Astrocyte (in vitro differentiated cells and primary cell): ENCODE measurements at regions not wholly inside any gene's neighbourhood (a gene's known extent, or its start where the extent isn't known, plus 50 kb on each side); places are given as distances from the start of the nearest gene placed in this dataset.

Source experiments
- DNase-seq: peaks from one replicate; pipeline ENCODE4 v3.0.0-alpha.2; 2010; ENCODE audit warnings: low read depth
- FAIRE-seq: peaks from 2 replicates; lab custom pipeline; 2011; peaks lifted over from hg19 to GRCh38; lab: Jason Lieb, UNC
- H2AFZ ChIP-seq: 2 replicates; pipeline ENCODE4 v1.6.0; 2012; ENCODE audit warnings: low read depth, low read length, inconsistent platforms
- H3K27ac ChIP-seq: 2 replicates; pipeline ENCODE4 v1.5.1; 2011; ENCODE audit warnings: low read depth, low read length, inconsistent platforms
- H3K27me3 ChIP-seq: 2 replicates; pipeline ENCODE4 v1.6.0; 2011; ENCODE audit warnings: low read length, inconsistent platforms; ENCODE audit not compliant: insufficient read depth
- H3K36me3 ChIP-seq: 2 replicates; pipeline ENCODE4 v1.5.1; 2011; ENCODE audit warnings: low read length, inconsistent platforms; ENCODE audit not compliant: insufficient read depth
- H3K4me1 ChIP-seq: 2 replicates; pipeline ENCODE4 v1.5.1; 2011; ENCODE audit warnings: low read length, inconsistent platforms; ENCODE audit not compliant: insufficient read depth
- H3K4me2 ChIP-seq: 2 replicates; pipeline ENCODE4 v1.6.0; 2012; ENCODE audit warnings: low read length, inconsistent platforms
- H3K4me3 ChIP-seq: 2 replicates; pipeline ENCODE4 v1.5.1; 2011; ENCODE audit warnings: low read depth, mild to moderate bottlenecking, low read length, inconsistent platforms; ENCODE audit not compliant: insufficient read depth
- H3K79me2 ChIP-seq: 2 replicates; pipeline ENCODE4 v1.6.0; 2012; ENCODE audit warnings: mild to moderate bottlenecking, low read length, inconsistent platforms; ENCODE audit not compliant: insufficient read depth
- H3K9ac ChIP-seq: 2 replicates; pipeline ENCODE4 v1.6.0; 2012; ENCODE audit warnings: mild to moderate bottlenecking, low read length, inconsistent platforms
- H3K9me3 ChIP-seq: 2 replicates; pipeline ENCODE4 v1.5.1; 2012; ENCODE audit warnings: low read depth, mild to moderate bottlenecking, low read length, inconsistent platforms; ENCODE audit not compliant: insufficient read depth
- H4K20me1 ChIP-seq: 2 replicates; pipeline ENCODE4 v1.6.0; 2012; ENCODE audit warnings: low read length, inconsistent platforms; ENCODE audit not compliant: insufficient read depth
- H3K27ac Mint-ChIP-seq: one replicate; pipeline ENCODE4 v1.8.0; 2021; ENCODE audit warnings: mild to moderate bottlenecking, mixed read lengths; ENCODE audit not compliant: unreplicated experiment
- H3K27me3 Mint-ChIP-seq: one replicate; pipeline ENCODE4 v1.8.0; 2021; ENCODE audit warnings: low read depth, mixed read lengths; ENCODE audit not compliant: unreplicated experiment
- H3K36me3 Mint-ChIP-seq: one replicate; pipeline ENCODE4 v1.8.0; 2021; ENCODE audit warnings: low read depth, mixed read lengths; ENCODE audit not compliant: unreplicated experiment
- H3K4me1 Mint-ChIP-seq: one replicate; pipeline ENCODE4 v1.8.0; 2021; ENCODE audit warnings: low read depth, mixed read lengths; ENCODE audit not compliant: unreplicated experiment
- H3K4me3 Mint-ChIP-seq: one replicate; pipeline ENCODE4 v1.8.0; 2021; ENCODE audit warnings: mild to moderate bottlenecking, moderate library complexity, mixed read lengths; ENCODE audit not compliant: unreplicated experiment
- H3K9me3 Mint-ChIP-seq: one replicate; pipeline ENCODE4 v1.8.0; 2021; ENCODE audit warnings: mild to moderate bottlenecking, mixed read lengths; ENCODE audit not compliant: unreplicated experiment
- CTCF ChIP-seq: IDR thresholded peaks from 2 replicates; pipeline ENCODE4 v1.5.1; 2011; ENCODE audit warnings: low read depth, mild to moderate bottlenecking, inconsistent platforms, low read length, moderate library complexity; ENCODE audit not compliant: insufficient read depth
- EZH2 ChIP-seq: IDR thresholded peaks from 2 replicates; pipeline ENCODE4 v1.6.1; 2012; ENCODE audit warnings: mild to moderate bottlenecking, low read length, inconsistent platforms; ENCODE audit not compliant: insufficient read depth

GRCh38 chr4:184902550-184902949, 76.8 kb upstream of the ACSL1 start:
- no peak overlapping the region for H2AFZ ChIP-seq
- H3K4me3 ChIP-seq = no peak overlapping the region
- Mint-ChIP-seq H3K9me3 (peaks cover 9% of the 10 kb centered on the region), H3K4me3 (no peak overlapping the region), H3K36me3 (no peaks in the 10 kb centered on the region), H3K27ac (no peak overlapping the region), H3K27me3 (peaks cover 39% of the 10 kb centered on the region), H3K4me1 (peaks cover 7% of the 10 kb centered on the region)
- H3K79me2 ChIP-seq = no peaks in the 10 kb centered on the region
- no peaks in the 10 kb centered on the region for H3K9me3 ChIP-seq
- DNase-seq = no peak
- TF ChIP-seq CTCF = no peak
- H3K27ac ChIP-seq = no peak overlapping the region
- H3K27me3 ChIP-seq = no peaks in the 10 kb centered on the region
- H3K4me1 ChIP-seq = no peaks in the 10 kb centered on the region
- H3K36me3 ChIP-seq = no peaks in the 10 kb centered on the region
- no peak for FAIRE-seq
- no peak overlapping the region for H3K9ac ChIP-seq
- no peaks in the 10 kb centered on the region for H4K20me1 ChIP-seq
- no peak overlapping the region for H3K4me2 ChIP-seq

GRCh38 chr4:184906480-184907097, 80.8 kb upstream of the ACSL1 start:
- H3K36me3 Mint-ChIP-seq = peaks cover 3% of the 10 kb centered on the region
- DNase-seq = no peak
- no peak overlapping the region for H3K27ac Mint-ChIP-seq
- H3K4me1 ChIP-seq = no peaks in the 10 kb centered on the region
- no peaks in the 10 kb centered on the region for H3K27me3 ChIP-seq
- H3K36me3 ChIP-seq = no peaks in the 10 kb centered on the region
- peaks cover 32% of the 10 kb centered on the region for H3K9me3 Mint-ChIP-seq
- H3K4me3 ChIP-seq = no peak overlapping the region
- no peak overlapping the region for H2AFZ ChIP-seq
- no peaks in the 10 kb centered on the region for H3K4me1 Mint-ChIP-seq
- peaks cover under 1% of the 10 kb centered on the region for H3K9me3 ChIP-seq
- FAIRE-seq = no peak
- H3K79me2 ChIP-seq = no peaks in the 10 kb centered on the region
- no peak overlapping the region for H3K4me3 Mint-ChIP-seq
- peaks cover 33% of the 10 kb centered on the region for H3K27me3 Mint-ChIP-seq
- no peaks in the 10 kb centered on the region for H4K20me1 ChIP-seq
- no peak overlapping the region for H3K9ac ChIP-seq
- no peak overlapping the region for H3K27ac ChIP-seq
- no peak overlapping the region for H3K4me2 ChIP-seq
- TF ChIP-seq EZH2 (no peak), CTCF (no peak)

GRCh38 chr4:184907216-184907615, 81.4 kb upstream of the ACSL1 start:
- Histone ChIP-seq H4K20me1 (no peaks in the 10 kb centered on the region), H3K4me1 (no peaks in the 10 kb centered on the region), H3K27me3 (no peaks in the 10 kb centered on the region), H3K9ac (no peak overlapping the region), H3K4me2 (no peak overlapping the region), H3K9me3 (peaks cover 6% of the 10 kb centered on the region), H3K27ac (no peak overlapping the region), H3K79me2 (no peaks in the 10 kb centered on the region), H2AFZ (no peak overlapping the region), H3K36me3 (no peaks in the 10 kb centered on the region), H3K4me3 (no peak overlapping the region)
- FAIRE-seq (no peak), DNase-seq (no peak)
- H3K4me1 Mint-ChIP-seq = no peaks in the 10 kb centered on the region
- H3K4me3 Mint-ChIP-seq = no peak overlapping the region
- H3K27ac Mint-ChIP-seq = no peak overlapping the region
- peaks cover 38% of the 10 kb centered on the region for H3K9me3 Mint-ChIP-seq
- H3K36me3 Mint-ChIP-seq = peaks cover 3% of the 10 kb centered on the region
- peaks cover 28% of the 10 kb centered on the region for H3K27me3 Mint-ChIP-seq
- TF ChIP-seq CTCF = no peak
- no peak for TF ChIP-seq EZH2
